Mammary epithelial cell (primary cell): ENCODE measurements at regions not wholly inside any gene's neighbourhood (a gene's known extent, or its start where the extent isn't known, plus 50 kb on each side); places are given as distances from the start of the nearest gene placed in this dataset.

Source experiments
- CTCF ChIP-seq, 2 donors: IDR thresholded peaks in 1 of 2; conservative IDR thresholded peaks in 1 of 2; 2 replicates each; pipeline ENCODE4 v1.5.1; 2011 to 2012; ENCODE audit warnings: inconsistent platforms in 2 of 2, low read length in 2 of 2, mild to moderate bottlenecking in 2 of 2, control low read depth in 1 of 2, low read depth in 1 of 2; ENCODE audit not compliant: insufficient read depth in 1 of 2; ENCODE audit errors: extremely low read depth in 1 of 2
- EZH2 ChIP-seq: IDR thresholded peaks from 2 replicates; pipeline ENCODE4 v1.6.1; 2012; ENCODE audit warnings: low read length, inconsistent platforms, borderline replicate concordance

- TF ChIP-seq CTCF (conservative IDR thresholded peaks at IDR 0.05 in 1 of 2, IDR thresholded peaks at IDR 0.05 in 1 of 2; ENCODE audit: extremely low read depth in 1 of 2, insufficient read depth in 1 of 2, low read depth in 1 of 2, low read length in 2 of 2) (no peak), EZH2 (no peak)
Observed at GRCh38 chr9:88791105-88791805, 200.0 kb upstream of the S1PR3 start.
